ENCODE measurements at regions not wholly inside any gene's neighbourhood (a gene's known extent, or its start where the extent isn't known, plus 50 kb on each side); places are given as distances from the start of the nearest gene placed in this dataset.
A peak's percentile ranks its signal among the peaks of the same experiment; 100 is the strongest.

GRCh38 chr2:198214114-198214596 is 409.8 kb downstream of the PLCL1 start (continued):
- TF ChIP-seq, protein P1, sequence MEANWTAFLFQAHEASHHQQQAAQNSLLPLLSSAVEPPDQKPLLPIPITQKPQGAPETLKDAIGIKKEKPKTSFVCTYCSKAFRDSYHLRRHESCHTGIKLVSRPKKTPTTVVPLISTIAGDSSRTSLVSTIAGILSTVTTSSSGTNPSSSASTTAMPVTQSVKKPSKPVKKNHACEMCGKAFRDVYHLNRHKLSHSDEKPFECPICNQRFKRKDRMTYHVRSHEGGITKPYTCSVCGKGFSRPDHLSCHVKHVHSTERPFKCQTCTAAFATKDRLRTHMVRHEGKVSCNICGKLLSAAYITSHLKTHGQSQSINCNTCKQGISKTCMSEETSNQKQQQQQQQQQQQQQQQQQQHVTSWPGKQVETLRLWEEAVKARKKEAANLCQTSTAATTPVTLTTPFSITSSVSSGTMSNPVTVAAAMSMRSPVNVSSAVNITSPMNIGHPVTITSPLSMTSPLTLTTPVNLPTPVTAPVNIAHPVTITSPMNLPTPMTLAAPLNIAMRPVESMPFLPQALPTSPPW (CRISPR knock-in tag; IDR thresholded peaks at IDR 0.05), result 0 out of 2 replicates have a peak, but pooled peaks have one; percentile 16
- no peak for TF ChIP-seq MED1 (CRISPR knock-in tag; IDR thresholded peaks at IDR 0.05; ENCODE audit: borderline replicate concordance)
- TF ChIP-seq HOMEZ (CRISPR knock-in tag; IDR thresholded peaks at IDR 0.05), result peak; percentile 85; the same call in 1 of the 2 replicates
- no peak for TF ChIP-seq ARNT (IDR thresholded peaks at IDR 0.05)
- TF ChIP-seq CBX3 (IDR thresholded peaks at IDR 0.05; ENCODE audit: borderline replicate concordance in 1 of 2, low read length in 2 of 2), result no peak
- TF ChIP-seq LCOR (CRISPR knock-in tag; IDR thresholded peaks at IDR 0.05), result no peak
- no peak for TF ChIP-seq ZBTB2 (IDR thresholded peaks at IDR 0.05)
- no peak for TF ChIP-seq RBM15 (IDR thresholded peaks at IDR 0.05; ENCODE audit: insufficient read depth, low read length)
- TF ChIP-seq EP400 (IDR thresholded peaks at IDR 0.05), result peak; percentile 16; the same call in 1 of the 2 replicates
- TF ChIP-seq ZNF124 (CRISPR knock-in tag; IDR thresholded peaks at IDR 0.05), result no peak
- TF ChIP-seq NCOA1 (IDR thresholded peaks at IDR 0.05; ENCODE audit: low read depth), result no peak; the same call in 1 of the 2 replicates
- peak; percentile 97 for TF ChIP-seq KLF6 (CRISPR knock-in tag; IDR thresholded peaks at IDR 0.05; ENCODE audit: borderline replicate concordance)
- TF ChIP-seq ZNF76 (CRISPR knock-in tag; IDR thresholded peaks at IDR 0.05; ENCODE audit: borderline replicate concordance), result peak; percentile 88; the same call in 1 of the 2 replicates
- peak; percentile 93 for TF ChIP-seq OTX1 (CRISPR knock-in tag; IDR thresholded peaks at IDR 0.05)
- no peak for TF ChIP-seq NONO (IDR thresholded peaks at IDR 0.05; ENCODE audit: low read depth in 2 of 2, low read length in 1 of 2)
- no peak for TF ChIP-seq NR2C2 (CRISPR knock-in tag; IDR thresholded peaks at IDR 0.05)
- TF ChIP-seq NR2C2 (tag; IDR thresholded peaks at IDR 0.05), result peak; percentile 66
- TF ChIP-seq, protein P2, sequence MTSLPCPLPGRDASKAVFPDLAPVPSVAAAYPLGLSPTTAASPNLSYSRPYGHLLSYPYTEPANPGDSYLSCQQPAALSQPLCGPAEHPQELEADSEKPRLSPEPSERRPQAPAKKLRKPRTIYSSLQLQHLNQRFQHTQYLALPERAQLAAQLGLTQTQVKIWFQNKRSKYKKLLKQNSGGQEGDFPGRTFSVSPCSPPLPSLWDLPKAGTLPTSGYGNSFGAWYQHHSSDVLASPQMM (CRISPR knock-in tag; IDR thresholded peaks at IDR 0.05), result no peak
- no peak for TF ChIP-seq PRPF4 (IDR thresholded peaks at IDR 0.05; ENCODE audit: insufficient read depth, low read depth, low read length, poor library complexity, severe bottlenecking)
- TF ChIP-seq ZKSCAN8 (CRISPR knock-in tag; IDR thresholded peaks at IDR 0.05), result peak; percentile 48; the same call in 1 of the 2 replicates
- TF ChIP-seq MEF2A (IDR thresholded peaks at IDR 0.05; ENCODE audit: control insufficient read depth, low read depth, low read length), result no peak
- TF ChIP-seq, protein P3, sequence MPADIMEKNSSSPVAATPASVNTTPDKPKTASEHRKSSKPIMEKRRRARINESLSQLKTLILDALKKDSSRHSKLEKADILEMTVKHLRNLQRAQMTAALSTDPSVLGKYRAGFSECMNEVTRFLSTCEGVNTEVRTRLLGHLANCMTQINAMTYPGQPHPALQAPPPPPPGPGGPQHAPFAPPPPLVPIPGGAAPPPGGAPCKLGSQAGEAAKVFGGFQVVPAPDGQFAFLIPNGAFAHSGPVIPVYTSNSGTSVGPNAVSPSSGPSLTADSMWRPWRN (IDR thresholded peaks at IDR 0.05; ENCODE audit: low read depth), result no peak
- TF ChIP-seq SOX6 (IDR thresholded peaks at IDR 0.05), result peak; percentile 70
- no peak for TF ChIP-seq KLF16 (IDR thresholded peaks at IDR 0.05)
- TF ChIP-seq NR1H2 (CRISPR knock-in tag; IDR thresholded peaks at IDR 0.05), result no peak
